CD14-positive monocyte (primary cell): ENCODE measurements at regions not wholly inside any gene's neighbourhood (a gene's known extent, or its start where the extent isn't known, plus 50 kb on each side); places are given as distances from the start of the nearest gene placed in this dataset.
A peak's percentile ranks its signal among the peaks of the same experiment; 100 is the strongest.
"Not testable (repeated sequence)": the region's sequence is repeated elsewhere in the genome, so short reads cannot be mapped to it uniquely, and the experiment has no call there.

Experiments used
- DNase-seq, 3 donors: peaks; one replicate each; pipeline ENCODE4 v3.0.0-alpha.2; 2011 to 2022
- H2AFZ ChIP-seq: 2 replicates; pipeline ENCODE4 v1.6.0; 2012; ENCODE audit warnings: mild to moderate bottlenecking, low read depth, low read length, inconsistent platforms; ENCODE audit not compliant: insufficient read depth, poor library complexity, severe bottlenecking
- H3K27ac ChIP-seq, 2 donors: 1 replicate in 1 of 2; 2 replicates in 1 of 2; pipeline ENCODE4 v1.5.1; 2012 to 2013; ENCODE audit warnings: low read length in 2 of 2, control low read depth in 1 of 2, inconsistent platforms in 1 of 2, low read depth in 1 of 2, mild to moderate bottlenecking in 1 of 2
- H3K27me3 ChIP-seq, 2 donors: one replicate each; pipeline versions ENCODE4 v1.6.0 to v1.6.1; 2011 to 2013; ENCODE audit warnings: low read length in 2 of 2; ENCODE audit not compliant: control insufficient read depth in 2 of 2, insufficient read depth in 2 of 2
- H3K36me3 ChIP-seq, 2 donors: replicated peaks in 1 of 2; 1 replicate in 1 of 2; 2 replicates in 1 of 2; pipeline versions ENCODE4 v1.5.1 to v1.6.1; 2012 to 2013; ENCODE audit warnings: low read length in 2 of 2, control low read depth in 1 of 2, inconsistent platforms in 1 of 2, mild to moderate bottlenecking in 1 of 2; ENCODE audit not compliant: insufficient read depth in 2 of 2, control insufficient read depth in 1 of 2
- H3K4me1 ChIP-seq, 2 donors: 1 replicate in 1 of 2; 2 replicates in 1 of 2; pipeline versions ENCODE4 v1.5.1 to v1.6.1; 2012 to 2013; ENCODE audit warnings: low read length in 2 of 2, control low read depth in 1 of 2, inconsistent platforms in 1 of 2, mild to moderate bottlenecking in 1 of 2, moderate library complexity in 1 of 2; ENCODE audit not compliant: insufficient read depth in 2 of 2, control insufficient read depth in 1 of 2
- H3K4me2 ChIP-seq: replicated peaks from 2 replicates; pipeline ENCODE3; 2012; ENCODE audit warnings: low read length, moderate library complexity, mild to moderate bottlenecking; ENCODE audit not compliant: poor library complexity, severe bottlenecking; ENCODE audit errors: extremely low read depth
- H3K4me3 ChIP-seq, 3 experiments: fragments of 200-600 bp in 1 of 3; sonication (generic) in 1 of 3; replicated peaks in 1 of 3; 1 replicate in 2 of 3; 2 replicates in 1 of 3; pipeline ENCODE4 v1.5.1; 2011 to 2013; ENCODE audit warnings: low read length in 3 of 3, mild to moderate bottlenecking in 3 of 3, control low read depth in 2 of 3, low read depth in 2 of 3, inconsistent platforms in 1 of 3, moderate library complexity in 1 of 3
- H3K79me2 ChIP-seq: 2 replicates; pipeline ENCODE4 v1.6.0; 2012; ENCODE audit warnings: mild to moderate bottlenecking, control low read depth, inconsistent platforms, low read length, moderate library complexity; ENCODE audit not compliant: insufficient read depth
- H3K9ac ChIP-seq: 2 replicates; pipeline ENCODE4 v1.6.0; 2017; ENCODE audit warnings: low read length, mild to moderate bottlenecking; ENCODE audit not compliant: insufficient read depth, poor library complexity, severe bottlenecking
- H3K9me3 ChIP-seq, 2 donors: replicated peaks in 1 of 2; 1 replicate in 1 of 2; 2 replicates in 1 of 2; pipeline versions ENCODE4 v1.5.1 to v1.6.1; 2012 to 2013; ENCODE audit warnings: low read length in 2 of 2, control low read depth in 1 of 2; ENCODE audit not compliant: control insufficient read depth in 1 of 2, insufficient read depth in 1 of 2
- H4K20me1 ChIP-seq: 2 replicates; pipeline ENCODE4 v1.6.0; 2012; ENCODE audit warnings: mild to moderate bottlenecking, low read length, control low read depth, moderate library complexity; ENCODE audit not compliant: insufficient read depth
- H3K27ac Mint-ChIP-seq, 7 donors: one replicate each; pipeline ENCODE4 v1.8.0; 2020; ENCODE audit warnings: mild to moderate bottlenecking in 7 of 7, mixed read lengths in 7 of 7, moderate library complexity in 6 of 7, inconsistent platforms in 2 of 7
- H3K27me3 Mint-ChIP-seq, 3 donors: one replicate each; pipeline ENCODE4 v1.8.0; 2021 to 2022; ENCODE audit warnings: low read depth in 3 of 3, mild to moderate bottlenecking in 3 of 3, mixed read lengths in 3 of 3, moderate library complexity in 3 of 3, inconsistent platforms in 1 of 3
- H3K36me3 Mint-ChIP-seq, 2 donors: one replicate each; pipeline ENCODE4 v1.8.0; 2020; ENCODE audit warnings: mixed read lengths in 2 of 2, inconsistent platforms in 1 of 2, mild to moderate bottlenecking in 1 of 2
- H3K4me1 Mint-ChIP-seq: one replicate; pipeline ENCODE4 v1.8.0; 2020; ENCODE audit warnings: mild to moderate bottlenecking, mixed read lengths
- H3K4me3 Mint-ChIP-seq, 2 donors: one replicate each; pipeline ENCODE4 v1.8.0; 2020; ENCODE audit warnings: mild to moderate bottlenecking in 2 of 2, mixed read lengths in 2 of 2, moderate library complexity in 1 of 2
- H3K9me3 Mint-ChIP-seq, 7 donors: one replicate each; pipeline ENCODE4 v1.8.0; 2020 to 2022; ENCODE audit warnings: mixed read lengths in 7 of 7, mild to moderate bottlenecking in 6 of 7, moderate library complexity in 6 of 7, inconsistent platforms in 2 of 7
- WGBS: methylation state at CpG from one replicate; pipeline ENCODE4 v1.1.5; 2013; ENCODE audit warnings: missing lambda C conversion rate; ENCODE audit not compliant: insufficient coverage; 5-methylcytosine and 5-hydroxymethylcytosine counted together
- intact Hi-C, 2 donors: fragments of 100-400 bp; cut with micrococcal nuclease; formaldehyde crosslinking; loops; one replicate each; pipeline versions ENCODE4 v1.15.0 to v1.15.1; 2023

DNA sequence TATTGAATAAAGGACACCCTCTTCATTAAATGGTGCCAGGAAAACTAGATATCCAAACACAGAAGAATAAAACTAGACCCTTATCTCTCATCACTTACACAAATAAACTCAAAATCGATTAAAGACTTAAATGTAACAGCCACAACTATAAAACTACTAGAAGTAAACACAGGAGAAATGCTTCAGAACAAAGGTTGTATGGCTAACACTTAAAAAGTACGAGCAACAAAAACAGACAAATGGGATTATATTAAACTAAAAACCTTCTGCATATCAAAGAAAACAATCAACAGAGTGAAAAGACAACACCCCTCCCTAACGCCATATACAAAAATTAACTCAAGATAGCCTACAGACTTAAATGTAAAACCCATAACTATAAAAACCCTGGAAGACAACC lies 104.7 kb upstream of the CLEC6A start:
- peak overlapping the region in 1 of 7 donors; percentile 15 for H3K27ac Mint-ChIP-seq
- H3K4me3 ChIP-seq, H3K4me3 Mint-ChIP-seq, H2AFZ ChIP-seq, H3K36me3 Mint-ChIP-seq, H3K9me3 ChIP-seq, H3K4me1 ChIP-seq, H3K9ac ChIP-seq, H3K36me3 ChIP-seq, H3K4me1 Mint-ChIP-seq, DNase-seq, H4K20me1 ChIP-seq, H3K4me2 ChIP-seq, H3K27ac ChIP-seq, H3K79me2 ChIP-seq, intact Hi-C loops, H3K27me3 ChIP-seq: not testable (repeated sequence)
- H3K9me3 Mint-ChIP-seq = peaks cover 5 to 17% (median 9%) of the 10 kb centered on the region in 7 donors
- peaks cover 8 to 19% (median 11%) of the 10 kb centered on the region in 3 donors for H3K27me3 Mint-ChIP-seq
- WGBS = no CpG with 5 or more reads among the region's 3 CpGs

DNA sequence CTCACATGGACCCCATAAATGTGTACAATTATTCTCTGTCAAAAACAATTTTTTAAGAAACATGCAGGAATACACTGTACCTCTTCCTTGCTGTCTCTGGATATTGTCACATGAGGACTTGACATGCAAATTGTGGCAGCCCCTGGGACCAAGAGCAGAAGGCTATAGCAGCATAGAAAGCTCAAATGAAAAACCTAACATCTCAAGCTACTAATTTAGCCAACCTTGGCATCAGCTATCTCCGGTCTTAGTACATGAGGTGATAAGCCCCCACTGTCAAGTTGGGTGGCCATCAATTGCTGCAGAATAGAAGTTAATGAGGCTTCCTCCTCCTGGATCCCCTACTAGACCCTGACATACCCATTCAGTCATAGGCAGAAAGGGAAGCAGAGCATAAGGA lies 101.0 kb upstream of the CLEC6A start:
- intact Hi-C loops, H3K9ac ChIP-seq, H3K4me3 Mint-ChIP-seq, H3K4me3 ChIP-seq, H3K4me1 Mint-ChIP-seq, H3K36me3 ChIP-seq, H3K27me3 ChIP-seq, H3K9me3 Mint-ChIP-seq, H3K36me3 Mint-ChIP-seq, H3K4me2 ChIP-seq, H4K20me1 ChIP-seq, DNase-seq, H2AFZ ChIP-seq, H3K27ac Mint-ChIP-seq, H3K4me1 ChIP-seq, H3K79me2 ChIP-seq, H3K9me3 ChIP-seq, H3K27ac ChIP-seq: not testable (repeated sequence)
- WGBS = 100% methylated on average over 1 of the region's 1 CpG
- peaks cover 12 to 26% (median 14%) of the 10 kb centered on the region in 3 donors for H3K27me3 Mint-ChIP-seq

DNA sequence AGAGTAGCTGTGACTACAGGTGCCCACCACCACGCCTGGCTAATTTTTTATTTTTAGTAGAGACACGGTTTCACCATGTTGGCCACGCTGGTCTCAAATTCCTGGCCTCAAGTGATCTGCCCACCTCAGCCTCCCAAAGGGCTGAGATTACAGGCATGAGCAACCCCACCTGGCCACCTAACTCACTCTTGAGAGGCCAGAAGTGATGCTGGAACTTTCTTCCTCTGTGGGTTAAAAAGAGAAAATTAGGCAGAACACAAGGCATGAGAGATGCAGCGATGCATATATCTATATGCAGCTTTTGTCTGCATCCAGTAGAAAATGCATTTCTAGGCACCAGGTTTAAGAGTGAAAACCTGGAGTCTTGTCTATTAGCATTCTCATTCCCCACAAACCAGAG lies 100.2 kb upstream of the CLEC6A start:
- H3K36me3 Mint-ChIP-seq, H2AFZ ChIP-seq, H4K20me1 ChIP-seq, H3K27ac ChIP-seq, H3K79me2 ChIP-seq, H3K9me3 ChIP-seq, intact Hi-C loops, DNase-seq, H3K4me1 Mint-ChIP-seq, H3K4me2 ChIP-seq, H3K27me3 ChIP-seq, H3K9ac ChIP-seq, H3K36me3 ChIP-seq, H3K4me3 Mint-ChIP-seq, H3K9me3 Mint-ChIP-seq, H3K4me1 ChIP-seq, H3K4me3 ChIP-seq, H3K27ac Mint-ChIP-seq: not testable (repeated sequence)
- WGBS = 85% methylated on average over 3 of the region's 4 CpGs
- peaks cover 9 to 26% (median 14%) of the 10 kb centered on the region in 3 donors for H3K27me3 Mint-ChIP-seq
